Right atrium auricular region (tissue), 2 donors: ENCODE measurements at regions not wholly inside any gene's neighbourhood (a gene's known extent, or its start where the extent isn't known, plus 50 kb on each side); places are given as distances from the start of the nearest gene placed in this dataset.

Source experiments
- DNase-seq: peaks from one replicate; pipeline ENCODE4 v3.0.0-alpha.2; 2019; ENCODE audit warnings: low spot score
- H3K27ac ChIP-seq, 2 donors: fragments of 200-600 bp; sonication (generic); 1 replicate in 1 of 2; 2 replicates in 1 of 2; pipeline ENCODE4 v1.5.1; 2016 to 2019
- H3K27me3 ChIP-seq, 2 donors: fragments of 200-600 bp; sonication (generic); one replicate each; pipeline versions ENCODE4 v1.5.1 to v1.6.0; 2017 to 2019
- H3K36me3 ChIP-seq: fragments of 200-600 bp; sonication (generic); one replicate; pipeline ENCODE4 v1.5.1; 2016
- H3K4me1 ChIP-seq, 2 donors: fragments of 200-600 bp; sonication (generic); one replicate each; pipeline versions ENCODE4 v1.5.1 to v1.6.0; 2017 to 2019
- H3K4me3 ChIP-seq, 2 donors: fragments of 200-600 bp; sonication (generic); 1 replicate in 1 of 2; 2 replicates in 1 of 2; pipeline ENCODE4 v1.5.1; 2017 to 2019; ENCODE audit warnings: mild to moderate bottlenecking in 1 of 2, moderate library complexity in 1 of 2
- H3K9me3 ChIP-seq, 2 donors: fragments of 200-600 bp; sonication (generic); one replicate each; pipeline ENCODE4 v1.5.1; 2019
- CTCF ChIP-seq, 2 donors: fragments of 200-600 bp; sonication (generic); IDR thresholded peaks; one replicate each; pipeline ENCODE4 v1.5.1; 2019; ENCODE audit warnings: antibody characterized with exemption in 2 of 2

DNA sequence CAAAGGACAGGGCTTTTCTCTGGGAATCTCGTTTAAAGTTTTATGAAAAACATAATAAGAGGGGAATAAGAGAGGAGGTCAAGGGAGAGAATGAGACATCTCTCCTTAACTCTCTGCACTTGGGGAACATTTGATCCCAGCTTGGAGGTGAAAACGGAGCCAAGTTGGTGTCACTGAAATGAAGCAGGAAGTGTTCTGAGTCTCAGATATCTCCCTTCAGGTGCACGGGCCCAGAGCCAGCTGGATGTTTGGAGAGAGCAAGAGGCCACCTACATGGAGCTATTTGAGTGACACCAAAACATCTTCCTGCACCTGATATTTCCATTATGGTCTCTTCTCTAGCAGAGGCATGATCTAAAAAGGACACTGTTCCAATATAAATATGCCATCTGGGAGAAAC lies 85.7 kb downstream of the BLID start:
- Histone ChIP-seq H3K27me3 (no peaks in the 10 kb centered on the region), H3K9me3 (no peaks in the 10 kb centered on the region), H3K4me1 (peaks cover 0 to 4% of the 10 kb centered on the region in 2 donors), H3K36me3 (no peaks in the 10 kb centered on the region), H3K27ac (no peak overlapping the region), H3K4me3 (no peak overlapping the region)
- no peak for TF ChIP-seq CTCF (IDR thresholded peaks at IDR 0.05)
- no peak for DNase-seq

DNA sequence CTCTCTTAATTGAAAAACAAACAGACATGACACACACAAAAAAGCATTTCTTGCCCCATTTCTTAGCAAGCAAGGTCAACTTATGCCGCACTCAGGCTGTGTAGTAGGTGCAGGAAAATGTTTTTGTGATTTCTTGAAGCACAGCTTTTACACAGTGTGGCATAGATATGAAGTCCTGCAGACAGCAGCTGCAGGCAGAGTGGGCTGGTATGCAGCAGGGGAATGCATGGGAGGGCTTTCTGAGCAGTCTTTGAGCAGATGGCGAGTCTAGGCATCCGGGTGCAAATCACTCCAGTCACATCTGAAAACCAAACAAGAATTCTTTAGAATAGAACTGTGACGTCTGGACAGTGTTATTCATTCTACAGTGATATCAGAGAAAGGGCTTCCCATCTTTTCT lies 87.5 kb downstream of the BLID start:
- no peak for TF ChIP-seq CTCF (IDR thresholded peaks at IDR 0.05)
- H3K36me3 ChIP-seq = no peaks in the 10 kb centered on the region
- H3K27me3 ChIP-seq = no peaks in the 10 kb centered on the region
- no peaks in the 10 kb centered on the region for H3K4me1 ChIP-seq
- DNase-seq = no peak
- no peak overlapping the region for H3K4me3 ChIP-seq
- H3K9me3 ChIP-seq = no peaks in the 10 kb centered on the region
- no peak overlapping the region for H3K27ac ChIP-seq

GRCh38 chr11:122028036-122028435 lies 88.0 kb downstream of the BLID start:
- no peaks in the 10 kb centered on the region for H3K36me3 ChIP-seq
- no peaks in the 10 kb centered on the region for H3K4me1 ChIP-seq
- H3K9me3 ChIP-seq = no peaks in the 10 kb centered on the region
- no peak overlapping the region for H3K27ac ChIP-seq
- no peak overlapping the region for H3K4me3 ChIP-seq
- no peaks in the 10 kb centered on the region for H3K27me3 ChIP-seq
- TF ChIP-seq CTCF (IDR thresholded peaks at IDR 0.05) = no peak
- DNase-seq = no peak

GRCh38 chr11:122025757-122026156 lies 90.3 kb downstream of the BLID start:
- TF ChIP-seq CTCF (IDR thresholded peaks at IDR 0.05) = no peak
- Histone ChIP-seq H3K27me3 (no peaks in the 10 kb centered on the region), H3K27ac (no peak overlapping the region), H3K4me1 (no peaks in the 10 kb centered on the region), H3K9me3 (no peaks in the 10 kb centered on the region), H3K4me3 (no peak overlapping the region), H3K36me3 (no peaks in the 10 kb centered on the region)
- no peak for DNase-seq

- H3K27ac ChIP-seq = no peak overlapping the region
- no peaks in the 10 kb centered on the region for H3K4me1 ChIP-seq
- DNase-seq = no peak
- no peak overlapping the region for H3K4me3 ChIP-seq
- no peaks in the 10 kb centered on the region for H3K27me3 ChIP-seq
- TF ChIP-seq CTCF (IDR thresholded peaks at IDR 0.05) = no peak
- H3K9me3 ChIP-seq = no peaks in the 10 kb centered on the region
- no peaks in the 10 kb centered on the region for H3K36me3 ChIP-seq
Measured at GRCh38 chr11:122024278-122024677, 91.7 kb downstream of the BLID start.

- no peaks in the 10 kb centered on the region for H3K27me3 ChIP-seq
- peak in 1 of 2 donors; percentile 43 for TF ChIP-seq CTCF (IDR thresholded peaks at IDR 0.05)
- DNase-seq = no peak
- no peaks in the 10 kb centered on the region for H3K4me1 ChIP-seq
- H3K36me3 ChIP-seq = no peaks in the 10 kb centered on the region
- no peak overlapping the region for H3K4me3 ChIP-seq
- no peak overlapping the region for H3K27ac ChIP-seq
- no peaks in the 10 kb centered on the region for H3K9me3 ChIP-seq
Measured at GRCh38 chr11:122023614-122024250, 92.3 kb downstream of the BLID start.
